ENCODE measurements at regions not wholly inside any gene's neighbourhood (a gene's known extent, or its start where the extent isn't known, plus 50 kb on each side); places are given as distances from the start of the nearest gene placed in this dataset.

DNA sequence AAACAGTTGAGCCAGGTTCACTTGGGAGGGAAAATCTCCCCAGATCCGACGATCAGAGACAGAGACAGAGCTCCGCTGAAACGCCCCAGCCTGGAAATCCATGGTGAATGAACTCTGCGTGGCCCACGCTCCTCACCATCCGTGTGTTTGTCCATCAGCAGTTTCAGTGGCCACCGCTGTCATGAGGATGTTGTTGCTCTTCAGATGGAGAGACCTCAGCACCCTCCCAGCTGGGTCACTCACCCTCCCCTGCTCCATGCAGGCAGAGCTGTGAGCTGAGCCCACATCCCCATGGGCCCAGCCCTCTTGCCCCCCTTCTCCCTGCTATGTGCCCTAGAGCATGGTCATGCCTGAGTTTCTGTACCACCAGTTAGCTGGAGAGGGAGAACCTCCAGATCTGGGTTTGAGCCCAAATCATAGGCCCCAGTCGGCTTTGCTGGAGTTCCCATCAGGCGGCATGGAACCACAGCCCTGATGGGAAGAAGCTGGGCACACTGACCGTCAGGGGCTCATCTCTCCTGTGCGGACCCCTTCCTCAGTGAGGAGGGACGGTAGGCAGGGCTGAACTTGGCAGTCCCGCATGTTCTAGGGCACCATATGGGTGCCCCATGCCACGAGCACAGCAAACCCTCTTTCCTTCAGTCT is 154.4 kb upstream of the COL5A1 start:
- H3K27me3 ChIP-seq, result no peaks in the 10 kb centered on the region
- TF ChIP-seq, protein P1, sequence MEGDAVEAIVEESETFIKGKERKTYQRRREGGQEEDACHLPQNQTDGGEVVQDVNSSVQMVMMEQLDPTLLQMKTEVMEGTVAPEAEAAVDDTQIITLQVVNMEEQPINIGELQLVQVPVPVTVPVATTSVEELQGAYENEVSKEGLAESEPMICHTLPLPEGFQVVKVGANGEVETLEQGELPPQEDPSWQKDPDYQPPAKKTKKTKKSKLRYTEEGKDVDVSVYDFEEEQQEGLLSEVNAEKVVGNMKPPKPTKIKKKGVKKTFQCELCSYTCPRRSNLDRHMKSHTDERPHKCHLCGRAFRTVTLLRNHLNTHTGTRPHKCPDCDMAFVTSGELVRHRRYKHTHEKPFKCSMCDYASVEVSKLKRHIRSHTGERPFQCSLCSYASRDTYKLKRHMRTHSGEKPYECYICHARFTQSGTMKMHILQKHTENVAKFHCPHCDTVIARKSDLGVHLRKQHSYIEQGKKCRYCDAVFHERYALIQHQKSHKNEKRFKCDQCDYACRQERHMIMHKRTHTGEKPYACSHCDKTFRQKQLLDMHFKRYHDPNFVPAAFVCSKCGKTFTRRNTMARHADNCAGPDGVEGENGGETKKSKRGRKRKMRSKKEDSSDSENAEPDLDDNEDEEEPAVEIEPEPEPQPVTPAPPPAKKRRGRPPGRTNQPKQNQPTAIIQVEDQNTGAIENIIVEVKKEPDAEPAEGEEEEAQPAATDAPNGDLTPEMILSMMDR (IDR thresholded peaks at IDR 0.05), result no peak
- TF ChIP-seq POLR2A (IDR thresholded peaks at IDR 0.05), result no peak
- H3K4me3 ChIP-seq (replicated peaks in 1 of 3), result no peak overlapping the region
- no peaks in the 10 kb centered on the region for H3K4me1 ChIP-seq
- WGBS, 2 donors, result 91 to 94% methylated on average over 14 to 15 of the region's 15 CpGs
- intact Hi-C loops (cut with DNase I), result no loop called here
- no peaks in the 10 kb centered on the region for H3K36me3 ChIP-seq
- DNase-seq, result no peak
- H3K27ac ChIP-seq, result no peak overlapping the region
- H3K9me3 ChIP-seq, result no peaks in the 10 kb centered on the region

DNA sequence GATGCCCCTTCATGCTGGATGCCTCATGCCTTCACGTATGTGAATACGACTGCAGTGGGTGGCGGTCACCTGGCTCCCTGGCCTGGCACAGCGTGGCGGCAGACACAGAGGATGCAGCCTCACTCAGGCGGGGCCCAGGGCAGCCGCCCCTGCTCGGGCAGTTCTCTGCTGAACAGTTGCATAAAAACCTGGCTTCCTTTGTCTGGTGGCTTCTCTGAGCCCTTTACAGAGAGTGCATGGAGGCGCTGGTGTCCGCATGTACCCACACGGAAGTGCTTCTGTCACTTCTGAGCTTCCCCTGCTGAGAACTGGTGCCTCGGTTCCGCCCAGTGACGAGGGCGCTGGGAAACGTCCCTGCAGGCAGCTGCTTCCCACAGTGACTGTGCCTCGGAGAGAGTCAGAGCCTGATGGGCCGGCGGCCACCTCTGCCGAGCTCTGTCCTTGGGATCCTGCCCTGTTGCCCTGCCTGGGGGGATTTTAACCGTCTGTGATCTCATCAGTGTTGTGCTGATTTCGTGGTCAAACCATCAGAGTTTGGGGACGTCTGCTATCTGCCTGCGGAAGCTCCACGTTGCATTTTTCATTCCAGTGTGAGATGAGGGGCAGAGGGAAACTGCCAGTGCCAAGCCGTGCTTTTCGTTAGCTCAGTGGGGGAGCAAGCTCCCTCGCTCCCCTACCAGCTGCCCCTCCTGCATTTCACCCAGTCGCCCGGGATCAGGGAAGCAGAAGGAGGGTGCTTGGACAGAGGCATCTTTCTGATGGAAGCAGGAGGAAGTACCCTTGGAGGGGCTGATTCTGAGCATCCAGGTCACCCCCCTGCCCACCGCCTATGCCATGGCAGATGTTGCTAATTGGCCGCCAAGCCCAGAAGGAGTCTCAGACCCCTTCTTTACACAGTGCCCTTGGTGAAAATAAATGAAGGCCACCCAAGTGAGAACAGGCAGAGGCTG is 153.0 kb upstream of the COL5A1 start:
- DNase-seq, result peak in 1 of 2 donors; percentile 11
- H3K27ac ChIP-seq, result no peak overlapping the region
- TF ChIP-seq POLR2A (IDR thresholded peaks at IDR 0.05), result no peak
- H3K4me3 ChIP-seq (replicated peaks in 1 of 3), result no peak overlapping the region
- no peaks in the 10 kb centered on the region for H3K27me3 ChIP-seq
- H3K4me1 ChIP-seq, result no peaks in the 10 kb centered on the region
- intact Hi-C loops (cut with DNase I), result no loop called here
- no peaks in the 10 kb centered on the region for H3K9me3 ChIP-seq
- 59 to 69% methylated on average over 26 to 30 of the region's 32 CpGs for WGBS, 2 donors
- H3K36me3 ChIP-seq, result no peaks in the 10 kb centered on the region

DNA sequence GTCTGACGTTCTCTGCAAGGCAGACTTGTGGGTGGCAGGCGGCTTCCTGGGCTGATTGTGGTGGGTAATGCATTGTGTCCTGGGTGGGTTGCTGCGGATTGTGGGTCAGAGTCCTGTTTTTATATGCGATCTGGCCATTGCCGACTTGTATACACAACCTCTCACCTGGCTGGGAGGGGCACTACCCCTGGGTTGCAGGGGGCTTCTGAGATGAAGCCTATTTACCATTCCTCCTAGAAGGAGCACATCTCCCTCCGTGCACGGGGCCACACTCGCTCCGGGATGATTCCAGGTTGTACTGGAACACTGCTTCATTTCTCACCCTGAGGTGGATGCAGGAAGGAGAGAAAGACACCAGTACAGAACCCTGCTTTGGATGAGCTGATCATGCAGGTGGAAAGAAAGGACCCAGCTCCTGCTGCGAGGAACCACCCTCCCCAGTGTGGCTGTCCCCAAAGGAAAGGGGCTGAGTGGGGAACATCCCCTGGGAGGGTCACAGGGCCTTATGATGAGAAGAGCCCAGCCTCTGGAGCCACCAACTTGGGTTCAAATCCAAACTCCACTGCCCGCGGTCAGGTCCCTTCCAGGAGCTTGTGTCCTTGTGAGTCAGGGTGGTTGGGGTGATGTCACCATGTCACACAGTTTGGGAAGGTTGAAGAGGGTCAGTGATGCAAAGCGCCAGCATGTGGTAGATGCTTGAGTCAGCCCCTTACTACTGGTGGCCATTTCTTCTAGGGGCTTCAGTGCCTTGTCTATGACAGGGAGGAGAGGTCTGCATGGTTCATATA is 151.8 kb upstream of the COL5A1 start:
- Histone ChIP-seq H3K4me3 (replicated peaks in 1 of 3) (no peak overlapping the region), H3K36me3 (no peaks in the 10 kb centered on the region), H3K27ac (no peak overlapping the region), H3K9me3 (no peaks in the 10 kb centered on the region), H3K4me1 (no peaks in the 10 kb centered on the region), H3K27me3 (no peaks in the 10 kb centered on the region)
- TF ChIP-seq, protein P1 (IDR thresholded peaks at IDR 0.05), result no peak
- no peak for TF ChIP-seq POLR2A (IDR thresholded peaks at IDR 0.05)
- no peak for DNase-seq
- intact Hi-C loops (cut with DNase I), result no loop called here
- WGBS, 2 donors, result 88 to 94% methylated on average over 12 to 13 of the region's 13 CpGs

DNA sequence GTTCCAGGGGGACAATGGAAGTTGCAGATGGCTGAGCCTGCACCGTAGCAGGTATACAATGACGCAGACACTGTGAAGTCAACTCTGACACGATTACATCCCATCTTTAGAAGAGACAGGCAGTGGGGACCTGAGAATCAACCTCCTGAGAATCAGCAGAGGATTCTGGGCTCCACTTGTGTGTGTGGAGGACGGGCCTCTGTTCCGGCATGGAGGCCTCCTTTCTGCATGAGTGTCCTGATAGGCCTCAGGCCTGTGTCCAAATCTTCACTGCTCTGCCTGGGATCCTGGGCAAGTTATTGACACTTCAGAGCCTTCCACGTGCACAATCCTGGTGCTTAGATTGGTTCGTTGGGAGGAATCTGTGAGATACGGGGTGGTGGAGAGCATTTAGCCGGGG is 151.2 kb upstream of the COL5A1 start:
- Histone ChIP-seq H3K27me3 (no peaks in the 10 kb centered on the region), H3K27ac (no peak overlapping the region), H3K4me1 (no peaks in the 10 kb centered on the region), H3K36me3 (no peaks in the 10 kb centered on the region), H3K4me3 (replicated peaks in 1 of 3) (no peak overlapping the region), H3K9me3 (no peaks in the 10 kb centered on the region)
- 88 to 94% methylated on average over 9 of the region's 9 CpGs for WGBS, 2 donors
- DNase-seq, result no peak
- intact Hi-C loops (cut with DNase I), result no loop called here
- TF ChIP-seq POLR2A (IDR thresholded peaks at IDR 0.05), result no peak
- TF ChIP-seq, protein P1 (IDR thresholded peaks at IDR 0.05), result no peak

DNA sequence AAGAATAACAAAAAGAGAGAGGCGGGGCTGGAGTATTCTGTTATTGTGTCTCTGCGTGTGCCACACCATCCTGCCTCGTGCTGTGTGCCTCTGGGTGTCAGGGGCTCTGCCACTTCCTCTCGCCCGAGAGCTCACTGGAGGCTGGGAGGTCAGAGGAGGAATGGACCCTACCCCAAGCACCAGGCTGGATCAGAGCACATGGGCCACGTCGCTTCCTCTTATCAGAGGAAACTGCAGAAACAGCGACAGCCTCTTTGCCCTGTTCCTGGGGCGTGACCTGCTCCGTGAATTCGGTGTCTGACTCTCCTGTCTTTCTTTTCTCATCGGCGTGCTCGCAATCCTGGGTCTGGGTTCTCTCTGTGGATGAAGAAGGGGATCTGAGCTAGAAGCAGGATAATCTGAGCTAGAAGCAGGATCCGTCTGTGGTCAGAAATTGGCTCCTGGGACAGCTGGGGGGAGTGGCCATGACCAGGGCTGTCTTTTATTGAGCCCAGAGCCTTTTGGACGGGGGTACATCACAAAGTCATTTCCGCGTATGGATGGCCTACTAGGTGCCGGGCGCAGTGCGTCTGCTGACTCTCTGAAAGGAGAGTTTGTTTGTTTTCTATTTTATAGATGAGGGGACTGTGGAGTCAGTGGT is 150.3 kb upstream of the COL5A1 start:
- no peak overlapping the region for H3K4me3 ChIP-seq (replicated peaks in 1 of 3)
- no peaks in the 10 kb centered on the region for H3K9me3 ChIP-seq
- WGBS, 2 donors, result 85 to 87% methylated on average over 21 of the region's 21 CpGs
- H3K4me1 ChIP-seq, result no peaks in the 10 kb centered on the region
- no peak overlapping the region for H3K27ac ChIP-seq
- TF ChIP-seq, protein P1 (IDR thresholded peaks at IDR 0.05), result no peak
- no peak for TF ChIP-seq POLR2A (IDR thresholded peaks at IDR 0.05)
- intact Hi-C loops (cut with DNase I), result no loop called here
- no peaks in the 10 kb centered on the region for H3K36me3 ChIP-seq
- no peak for DNase-seq
- no peaks in the 10 kb centered on the region for H3K27me3 ChIP-seq

All from thyroid gland (tissue), 4 donors.